ENCODE measurements at regions not wholly inside any gene's neighbourhood (a gene's known extent, or its start where the extent isn't known, plus 50 kb on each side); places are given as distances from the start of the nearest gene placed in this dataset.

GRCh38 chr2:173629076-173629475 is 274.4 kb downstream of the CDCA7 start:
- POLR2A ChIA-PET = no interaction called here
- FAIRE-seq (no peak), ATAC-seq (no peak), DNase-seq (ENCODE audit: low spot score) (no peak)
- CTCF ChIA-PET (ENCODE audit: low intra/inter-chr PET ratio, low total read pairs) = no interaction called here
- Histone ChIP-seq H4K20me1 (ENCODE audit: insufficient read depth, low read length) (no peaks in the 10 kb centered on the region), H3K36me3 (replicated peaks in 1 of 2; ENCODE audit: control insufficient read depth in 1 of 2, insufficient read depth in 2 of 2, low read length in 2 of 2) (no peaks in the 10 kb centered on the region), H3K9ac (ENCODE audit: insufficient read depth, low read depth, low read length) (no peak overlapping the region), H2AFZ (ENCODE audit: low read length) (no peak overlapping the region), H3K4me1 (ENCODE audit: insufficient read depth, low read length) (no peaks in the 10 kb centered on the region), H3K79me2 (ENCODE audit: insufficient read depth, low read length) (no peaks in the 10 kb centered on the region), H3K27ac (ENCODE audit: extremely low read length, insufficient read depth, low read length) (no peak overlapping the region), H3K27me3 (ENCODE audit: control insufficient read depth in 1 of 2, insufficient read depth in 2 of 2, low read length in 2 of 2) (peaks cover 0 to 28% of the 10 kb centered on the region in 2 experiments; a peak in 2 of 5 replicates), H3K4me3 (replicated peaks in 1 of 3; ENCODE audit: insufficient read depth in 1 of 3, low read depth in 2 of 3, low read length in 3 of 3) (no peak overlapping the region), H3K9me3 (ENCODE audit: low read length) (no peaks in the 10 kb centered on the region), H3K4me2 (ENCODE audit: low read depth, low read length) (no peak overlapping the region)
- in situ Hi-C loops (cut with HindIII; ENCODE audit: extremely low pct_ligation_motif_present, low pct_unique_long_range_greater_than_20kb) = no loop called here
- TF ChIP-seq TGIF2 (CRISPR knock-in tag; IDR thresholded peaks at IDR 0.05) (no peak), KLF13 (CRISPR knock-in tag; IDR thresholded peaks at IDR 0.05) (no peak), NCOA2 (CRISPR knock-in tag; IDR thresholded peaks at IDR 0.05) (no peak), ZNF264 (CRISPR knock-in tag; IDR thresholded peaks at IDR 0.05) (no peak), PHF8 (CRISPR knock-in tag; IDR thresholded peaks at IDR 0.05) (no peak), TAF15 (IDR thresholded peaks at IDR 0.05; ENCODE audit: low read depth, low read length, poor library complexity, severe bottlenecking) (no peak)
- TF ChIP-seq, protein P1, sequence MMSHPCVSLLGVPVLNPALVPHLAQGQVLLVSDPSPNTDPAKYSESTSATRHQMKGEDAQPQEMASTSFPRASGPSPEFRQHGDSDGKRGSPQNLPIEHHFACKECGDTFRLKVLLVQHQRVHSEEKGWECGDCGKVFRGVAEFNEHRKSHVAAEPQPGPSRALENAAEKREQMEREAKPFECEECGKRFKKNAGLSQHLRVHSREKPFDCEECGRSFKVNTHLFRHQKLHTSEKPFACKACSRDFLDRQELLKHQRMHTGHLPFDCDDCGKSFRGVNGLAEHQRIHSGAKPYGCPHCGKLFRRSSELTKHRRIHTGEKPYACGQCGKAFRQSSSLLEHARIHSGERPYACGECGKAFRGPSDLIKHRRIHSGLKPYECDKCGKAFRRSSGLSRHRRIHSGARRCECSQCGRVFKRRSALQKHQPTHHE (CRISPR knock-in tag; IDR thresholded peaks at IDR 0.05; ENCODE audit: borderline replicate concordance) = no peak
- TF ChIP-seq, protein P2, sequence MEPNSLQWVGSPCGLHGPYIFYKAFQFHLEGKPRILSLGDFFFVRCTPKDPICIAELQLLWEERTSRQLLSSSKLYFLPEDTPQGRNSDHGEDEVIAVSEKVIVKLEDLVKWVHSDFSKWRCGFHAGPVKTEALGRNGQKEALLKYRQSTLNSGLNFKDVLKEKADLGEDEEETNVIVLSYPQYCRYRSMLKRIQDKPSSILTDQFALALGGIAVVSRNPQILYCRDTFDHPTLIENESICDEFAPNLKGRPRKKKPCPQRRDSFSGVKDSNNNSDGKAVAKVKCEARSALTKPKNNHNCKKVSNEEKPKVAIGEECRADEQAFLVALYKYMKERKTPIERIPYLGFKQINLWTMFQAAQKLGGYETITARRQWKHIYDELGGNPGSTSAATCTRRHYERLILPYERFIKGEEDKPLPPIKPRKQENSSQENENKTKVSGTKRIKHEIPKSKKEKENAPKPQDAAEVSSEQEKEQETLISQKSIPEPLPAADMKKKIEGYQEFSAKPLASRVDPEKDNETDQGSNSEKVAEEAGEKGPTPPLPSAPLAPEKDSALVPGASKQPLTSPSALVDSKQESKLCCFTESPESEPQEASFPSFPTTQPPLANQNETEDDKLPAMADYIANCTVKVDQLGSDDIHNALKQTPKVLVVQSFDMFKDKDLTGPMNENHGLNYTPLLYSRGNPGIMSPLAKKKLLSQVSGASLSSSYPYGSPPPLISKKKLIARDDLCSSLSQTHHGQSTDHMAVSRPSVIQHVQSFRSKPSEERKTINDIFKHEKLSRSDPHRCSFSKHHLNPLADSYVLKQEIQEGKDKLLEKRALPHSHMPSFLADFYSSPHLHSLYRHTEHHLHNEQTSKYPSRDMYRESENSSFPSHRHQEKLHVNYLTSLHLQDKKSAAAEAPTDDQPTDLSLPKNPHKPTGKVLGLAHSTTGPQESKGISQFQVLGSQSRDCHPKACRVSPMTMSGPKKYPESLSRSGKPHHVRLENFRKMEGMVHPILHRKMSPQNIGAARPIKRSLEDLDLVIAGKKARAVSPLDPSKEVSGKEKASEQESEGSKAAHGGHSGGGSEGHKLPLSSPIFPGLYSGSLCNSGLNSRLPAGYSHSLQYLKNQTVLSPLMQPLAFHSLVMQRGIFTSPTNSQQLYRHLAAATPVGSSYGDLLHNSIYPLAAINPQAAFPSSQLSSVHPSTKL (CRISPR knock-in tag; IDR thresholded peaks at IDR 0.05) = no peak
- BruUV-seq (replicated peaks) = no TSS peak
- intact Hi-C loops (cut with micrococcal nuclease; ENCODE audit: unreplicated experiment) = no loop called here

All from HepG2 (cell line).